Mesothelial cell of epicardium (in vitro differentiated cells): ENCODE measurements at regions not wholly inside any gene's neighbourhood (a gene's known extent, or its start where the extent isn't known, plus 50 kb on each side); places are given as distances from the start of the nearest gene placed in this dataset.
"Not testable (repeated sequence)": the region's sequence is repeated elsewhere in the genome, so short reads cannot be mapped to it uniquely, and the experiment has no call there.

ENCODE experiments used
- DNase-seq, 2 experiments: peaks; one replicate each; pipeline ENCODE4 v3.0.0; 2021; ENCODE audit warnings: low spot score in 2 of 2; ENCODE audit not compliant: unreplicated experiment in 2 of 2
- H3K27ac Mint-ChIP-seq: 2 replicates; pipeline ENCODE4 v1.8.0; 2021; ENCODE audit warnings: mixed read lengths
- H3K27me3 Mint-ChIP-seq: 2 replicates; pipeline ENCODE4 v1.8.0; 2021; ENCODE audit warnings: low read depth, mixed read lengths
- H3K36me3 Mint-ChIP-seq: 2 replicates; pipeline ENCODE4 v1.8.0; 2021; ENCODE audit warnings: mixed read lengths
- H3K4me1 Mint-ChIP-seq: 2 replicates; pipeline ENCODE4 v1.8.0; 2021; ENCODE audit warnings: mixed read lengths
- H3K4me3 Mint-ChIP-seq: 2 replicates; pipeline ENCODE4 v1.8.0; 2021; ENCODE audit warnings: mild to moderate bottlenecking, moderate library complexity, mixed read lengths
- H3K9me3 Mint-ChIP-seq: 2 replicates; pipeline ENCODE4 v1.8.0; 2021; ENCODE audit warnings: mixed read lengths
- TF ChIP-seq, protein P1 (sequence below): fragments of 200-600 bp; sonication (generic); IDR thresholded peaks from one replicate; pipeline ENCODE4 v1.5.0; 2021; ENCODE audit warnings: antibody characterized with exemption; ENCODE audit not compliant: unreplicated experiment

DNA sequence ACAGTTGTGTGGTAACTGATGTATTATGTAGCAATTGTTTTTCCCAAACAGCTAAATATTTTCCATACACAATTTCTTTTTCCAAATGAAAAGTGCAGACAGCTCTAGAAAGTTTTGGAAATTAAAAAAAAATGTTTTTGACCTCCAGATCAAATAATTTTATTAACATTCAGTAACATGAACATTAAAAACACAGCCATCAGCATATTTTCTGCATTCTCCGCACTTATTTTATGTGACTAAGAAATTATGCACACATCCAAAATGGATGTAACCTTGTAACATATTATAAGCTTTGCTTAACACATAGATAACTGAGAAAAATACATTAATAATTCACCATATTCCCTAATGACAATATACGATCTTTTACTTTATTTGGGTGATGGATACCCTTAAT lies 224.6 kb downstream of the VGLL3 start:
- TF ChIP-seq, protein P1, sequence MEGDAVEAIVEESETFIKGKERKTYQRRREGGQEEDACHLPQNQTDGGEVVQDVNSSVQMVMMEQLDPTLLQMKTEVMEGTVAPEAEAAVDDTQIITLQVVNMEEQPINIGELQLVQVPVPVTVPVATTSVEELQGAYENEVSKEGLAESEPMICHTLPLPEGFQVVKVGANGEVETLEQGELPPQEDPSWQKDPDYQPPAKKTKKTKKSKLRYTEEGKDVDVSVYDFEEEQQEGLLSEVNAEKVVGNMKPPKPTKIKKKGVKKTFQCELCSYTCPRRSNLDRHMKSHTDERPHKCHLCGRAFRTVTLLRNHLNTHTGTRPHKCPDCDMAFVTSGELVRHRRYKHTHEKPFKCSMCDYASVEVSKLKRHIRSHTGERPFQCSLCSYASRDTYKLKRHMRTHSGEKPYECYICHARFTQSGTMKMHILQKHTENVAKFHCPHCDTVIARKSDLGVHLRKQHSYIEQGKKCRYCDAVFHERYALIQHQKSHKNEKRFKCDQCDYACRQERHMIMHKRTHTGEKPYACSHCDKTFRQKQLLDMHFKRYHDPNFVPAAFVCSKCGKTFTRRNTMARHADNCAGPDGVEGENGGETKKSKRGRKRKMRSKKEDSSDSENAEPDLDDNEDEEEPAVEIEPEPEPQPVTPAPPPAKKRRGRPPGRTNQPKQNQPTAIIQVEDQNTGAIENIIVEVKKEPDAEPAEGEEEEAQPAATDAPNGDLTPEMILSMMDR = no peak
- DNase-seq = no peak

DNA sequence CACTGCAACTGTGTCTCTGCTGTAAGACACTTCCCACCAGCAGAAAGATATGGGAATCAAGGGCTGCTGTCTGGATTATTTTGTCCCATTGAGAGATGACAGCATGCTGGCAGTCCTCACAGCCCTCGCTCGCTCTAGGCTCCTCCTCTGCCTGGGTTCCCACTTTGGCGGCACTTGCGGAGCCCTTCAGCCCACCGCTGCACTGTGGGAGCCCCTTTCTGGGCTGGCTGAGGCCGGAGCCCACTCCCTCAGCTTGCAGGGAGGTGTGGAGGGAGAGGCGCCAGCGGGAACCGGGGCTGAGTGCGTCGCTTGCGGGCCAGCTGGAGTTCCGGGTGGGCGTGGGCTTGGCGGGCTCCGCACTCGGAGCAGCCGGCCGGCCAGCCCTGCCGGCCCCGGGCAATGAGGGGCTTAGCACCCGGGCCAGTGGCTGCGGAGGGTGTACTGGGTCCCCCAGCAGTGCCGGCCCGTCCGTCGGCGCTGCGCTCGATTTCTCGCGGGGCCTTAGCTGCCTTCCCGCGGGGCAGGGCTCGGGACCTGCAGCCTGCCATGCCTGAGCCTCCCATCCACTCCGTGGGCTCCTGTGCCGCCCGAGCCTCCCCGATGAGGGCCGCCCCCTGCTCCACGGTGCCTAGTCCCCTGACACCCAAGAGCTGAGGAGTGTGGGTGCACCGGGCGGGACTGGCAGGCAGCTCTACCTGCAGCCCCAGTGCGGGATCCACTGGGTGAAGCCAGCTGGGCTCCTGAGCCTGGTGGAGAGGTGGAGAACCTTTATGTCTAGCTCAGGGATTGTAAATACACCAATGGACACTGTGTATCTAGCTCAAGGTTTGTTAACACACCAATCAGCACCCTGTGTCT lies 233.4 kb downstream of the VGLL3 start:
- H3K4me3 Mint-ChIP-seq, H3K27ac Mint-ChIP-seq, H3K36me3 Mint-ChIP-seq, H3K4me1 Mint-ChIP-seq, DNase-seq, H3K27me3 Mint-ChIP-seq: not testable (repeated sequence)
- H3K9me3 Mint-ChIP-seq = peaks cover 14% of the 10 kb centered on the region

More for the DNA sequence above, 224.6 kb downstream of the VGLL3 start:
- no peak overlapping the region for H3K27ac Mint-ChIP-seq
- no peaks in the 10 kb centered on the region for H3K9me3 Mint-ChIP-seq
- H3K4me1 Mint-ChIP-seq = no peaks in the 10 kb centered on the region
- no peaks in the 10 kb centered on the region for H3K36me3 Mint-ChIP-seq
- H3K4me3 Mint-ChIP-seq = no peak overlapping the region
- peaks cover 2% of the 10 kb centered on the region for H3K27me3 Mint-ChIP-seq

DNA sequence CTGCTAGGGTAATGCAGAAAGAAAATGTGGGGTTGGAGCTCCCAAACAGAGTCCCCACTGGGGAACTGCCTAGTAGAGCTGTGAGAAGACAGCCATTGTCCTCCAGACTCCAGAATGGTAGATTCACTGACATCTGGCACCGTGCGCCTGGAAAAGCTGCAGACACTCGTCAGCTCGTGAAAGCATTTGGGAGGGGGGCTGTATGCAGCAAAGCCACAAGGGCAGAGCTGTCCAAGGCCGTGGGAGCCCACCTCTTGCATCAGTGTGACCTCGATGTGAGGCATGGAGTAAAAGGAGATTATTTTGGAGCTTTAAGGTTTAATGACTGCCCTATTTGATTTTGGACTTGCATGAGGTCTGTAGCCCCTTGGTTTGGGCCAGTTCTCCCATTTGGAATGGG lies 242.9 kb downstream of the VGLL3 start:
- no peak overlapping the region for H3K27ac Mint-ChIP-seq
- no peaks in the 10 kb centered on the region for H3K4me1 Mint-ChIP-seq
- no peak for DNase-seq
- no peak overlapping the region for H3K4me3 Mint-ChIP-seq
- no peaks in the 10 kb centered on the region for H3K36me3 Mint-ChIP-seq
- peaks cover 9% of the 10 kb centered on the region for H3K9me3 Mint-ChIP-seq
- TF ChIP-seq, protein P1 = no peak
- no peaks in the 10 kb centered on the region for H3K27me3 Mint-ChIP-seq

DNA sequence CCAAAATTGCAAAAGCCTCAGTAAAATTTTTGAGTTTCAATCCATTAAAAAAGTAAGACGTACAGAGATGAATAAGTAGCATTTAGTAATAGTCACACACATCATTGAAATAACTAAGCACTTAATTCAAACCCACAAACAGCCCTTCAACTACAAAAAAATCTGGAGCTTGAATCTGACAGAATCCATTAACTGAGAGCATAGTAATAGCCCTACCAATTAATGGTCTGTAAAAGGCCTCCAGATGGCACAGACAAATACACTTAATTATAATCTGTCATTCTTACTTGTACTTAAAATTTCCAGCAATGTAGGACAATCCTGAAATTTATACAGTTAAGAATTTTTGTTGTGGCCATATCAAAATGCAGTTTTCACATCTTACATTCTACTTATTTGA lies 246.9 kb downstream of the VGLL3 start:
- no peak overlapping the region for H3K27ac Mint-ChIP-seq
- DNase-seq = no peak
- no peaks in the 10 kb centered on the region for H3K36me3 Mint-ChIP-seq
- peaks cover 4% of the 10 kb centered on the region for H3K9me3 Mint-ChIP-seq
- H3K4me1 Mint-ChIP-seq = no peaks in the 10 kb centered on the region
- TF ChIP-seq, protein P1 = no peak
- no peaks in the 10 kb centered on the region for H3K27me3 Mint-ChIP-seq
- H3K4me3 Mint-ChIP-seq = no peak overlapping the region

GRCh38 chr3:86743233-86743632 lies 247.7 kb downstream of the VGLL3 start:
- Mint-ChIP-seq H3K9me3 (peaks cover 4% of the 10 kb centered on the region), H3K4me3 (no peak overlapping the region), H3K4me1 (no peaks in the 10 kb centered on the region), H3K27ac (no peak overlapping the region), H3K27me3 (no peaks in the 10 kb centered on the region), H3K36me3 (no peaks in the 10 kb centered on the region)
- DNase-seq = no peak
- TF ChIP-seq, protein P1 = no peak

- TF ChIP-seq, protein P1 = no peak
- Mint-ChIP-seq H3K4me3 (no peak overlapping the region), H3K27me3 (no peaks in the 10 kb centered on the region), H3K36me3 (no peaks in the 10 kb centered on the region), H3K9me3 (no peaks in the 10 kb centered on the region), H3K27ac (no peak overlapping the region), H3K4me1 (no peaks in the 10 kb centered on the region)
- no peak for DNase-seq
These were observed 250.2 kb downstream of the VGLL3 start for GRCh38 chr3:86740751-86741150.
